Breast epithelium (tissue), 3 donors: ENCODE measurements at regions not wholly inside any gene's neighbourhood (a gene's known extent, or its start where the extent isn't known, plus 50 kb on each side); places are given as distances from the start of the nearest gene placed in this dataset.

Experiments used
- CTCF ChIP-seq, 3 donors: fragments of 450-650 bp; IDR thresholded peaks; one replicate each; pipeline ENCODE4 v1.5.1; 2016 to 2017; ENCODE audit warnings: antibody characterized with exemption in 3 of 3, mild to moderate bottlenecking in 3 of 3, moderate library complexity in 3 of 3
- POLR2A ChIP-seq: fragments of 450-650 bp; IDR thresholded peaks from one replicate; pipeline ENCODE4 v1.6.1; 2016; ENCODE audit warnings: antibody characterized with exemption, mild to moderate bottlenecking, moderate library complexity
- POLR2AphosphoS5 ChIP-seq, 3 donors: sonication (generic); formaldehyde crosslinking; IDR thresholded peaks; one replicate each; pipeline ENCODE4 v1.6.1; 2017; ENCODE audit warnings: antibody characterized with exemption in 3 of 3

DNA sequence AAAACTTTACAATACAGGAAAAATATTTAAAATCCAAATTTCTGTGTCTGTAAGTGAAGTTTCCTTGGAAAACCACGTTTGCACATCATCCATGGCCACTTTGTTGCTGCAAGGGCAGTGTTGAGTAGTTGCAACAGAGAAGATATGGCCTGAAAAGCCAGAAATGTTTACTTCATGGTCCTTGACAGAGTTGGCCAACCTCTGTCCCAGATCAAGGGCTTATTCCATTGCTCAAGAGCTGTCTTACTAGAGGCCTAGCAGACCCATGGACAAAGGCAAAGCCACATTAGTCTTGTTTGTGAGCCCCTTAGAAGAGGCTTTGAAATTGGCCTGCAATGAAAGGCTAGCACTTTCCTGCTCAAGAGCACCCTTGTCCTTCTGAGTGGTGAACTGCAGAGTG, 119.4 kb downstream of the GAS1 start:
- TF ChIP-seq CTCF (IDR thresholded peaks at IDR 0.05) (no peak), POLR2A (no peak), POLR2AphosphoS5 (IDR thresholded peaks at IDR 0.05) (no peak)
